Liver (tissue), 3 donors: ENCODE measurements at regions not wholly inside any gene's neighbourhood (a gene's known extent, or its start where the extent isn't known, plus 50 kb on each side); places are given as distances from the start of the nearest gene placed in this dataset.

ENCODE experiments used
- FOXA1 ChIP-seq: IDR thresholded peaks from 2 replicates; pipeline ENCODE4 v1.6.1; 2016; ENCODE audit warnings: antibody characterized with exemption
- JUND ChIP-seq, 2 donors: IDR thresholded peaks; 2 replicates each; pipeline ENCODE4 v1.6.1; 2016; ENCODE audit warnings: antibody characterized with exemption in 2 of 2
- NR2F2 ChIP-seq: IDR thresholded peaks from 2 replicates; pipeline ENCODE4 v1.6.1; 2016; ENCODE audit warnings: antibody characterized with exemption
- YY1 ChIP-seq: IDR thresholded peaks from 2 replicates; pipeline ENCODE4 v1.6.1; 2016; ENCODE audit warnings: antibody characterized with exemption, mild to moderate bottlenecking
- TF ChIP-seq, protein P1 (sequence below): fragments of 150-350 bp; IDR thresholded peaks from 2 replicates; pipeline ENCODE4 v1.5.1; 2017; ENCODE audit warnings: improper control_type of control experiment, low read depth, low read length; ENCODE audit not compliant: missing input control
- donor health status: healthy.
- donor health status: healthy.

DNA sequence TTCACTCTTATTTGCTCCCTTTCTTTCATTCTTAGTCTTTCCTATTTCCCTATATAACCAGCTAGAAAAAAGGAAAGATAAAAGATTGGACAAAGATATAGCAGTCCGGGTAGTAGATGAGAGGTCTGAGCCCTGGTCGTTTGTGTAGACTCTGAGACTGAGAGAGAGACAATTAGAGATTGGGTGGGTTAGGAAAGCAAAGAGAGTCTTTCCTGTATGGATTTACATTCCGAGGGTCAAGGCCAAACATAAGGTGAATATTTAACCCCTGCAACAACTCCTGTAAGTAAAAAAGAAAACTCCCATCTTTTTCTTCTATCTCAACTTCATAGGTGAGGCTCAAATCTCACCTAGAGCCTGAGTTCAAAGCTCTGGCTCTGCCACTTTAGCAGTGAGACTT is 218.0 kb upstream of the FGGY start:
- TF ChIP-seq, protein P1, sequence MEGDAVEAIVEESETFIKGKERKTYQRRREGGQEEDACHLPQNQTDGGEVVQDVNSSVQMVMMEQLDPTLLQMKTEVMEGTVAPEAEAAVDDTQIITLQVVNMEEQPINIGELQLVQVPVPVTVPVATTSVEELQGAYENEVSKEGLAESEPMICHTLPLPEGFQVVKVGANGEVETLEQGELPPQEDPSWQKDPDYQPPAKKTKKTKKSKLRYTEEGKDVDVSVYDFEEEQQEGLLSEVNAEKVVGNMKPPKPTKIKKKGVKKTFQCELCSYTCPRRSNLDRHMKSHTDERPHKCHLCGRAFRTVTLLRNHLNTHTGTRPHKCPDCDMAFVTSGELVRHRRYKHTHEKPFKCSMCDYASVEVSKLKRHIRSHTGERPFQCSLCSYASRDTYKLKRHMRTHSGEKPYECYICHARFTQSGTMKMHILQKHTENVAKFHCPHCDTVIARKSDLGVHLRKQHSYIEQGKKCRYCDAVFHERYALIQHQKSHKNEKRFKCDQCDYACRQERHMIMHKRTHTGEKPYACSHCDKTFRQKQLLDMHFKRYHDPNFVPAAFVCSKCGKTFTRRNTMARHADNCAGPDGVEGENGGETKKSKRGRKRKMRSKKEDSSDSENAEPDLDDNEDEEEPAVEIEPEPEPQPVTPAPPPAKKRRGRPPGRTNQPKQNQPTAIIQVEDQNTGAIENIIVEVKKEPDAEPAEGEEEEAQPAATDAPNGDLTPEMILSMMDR, result no peak
- no peak for TF ChIP-seq FOXA1
- TF ChIP-seq NR2F2, result no peak
- no peak for TF ChIP-seq JUND (IDR thresholded peaks at IDR 0.05)
- TF ChIP-seq YY1, result no peak
